ENCODE measurements at regions not wholly inside any gene's neighbourhood (a gene's known extent, or its start where the extent isn't known, plus 50 kb on each side); places are given as distances from the start of the nearest gene placed in this dataset.

GRCh38 chr14:44576356-44576755, 69.3 kb upstream of the FSCB start:
- Histone ChIP-seq H2AFZ (ENCODE audit: low read depth, low read length) (no peak overlapping the region), H3K9me3 (replicated peaks; ENCODE audit: control insufficient read depth, insufficient read depth, low read depth, low read length) (no peaks in the 10 kb centered on the region), H3K9me1 (ENCODE audit: control insufficient read depth, insufficient read depth, low read length) (no peaks in the 10 kb centered on the region), H3K4me1 (replicated peaks in 1 of 2; ENCODE audit: control insufficient read depth in 2 of 2, insufficient read depth in 2 of 2, low read length in 2 of 2) (no peaks in the 10 kb centered on the region), H4K20me1 (replicated peaks; ENCODE audit: control insufficient read depth, insufficient read depth, low read length) (no peaks in the 10 kb centered on the region), H3K4me3 (no peak overlapping the region), H3K27ac (ENCODE audit: extremely low read depth, low read depth, low read length) (no peak overlapping the region), H3K4me2 (ENCODE audit: insufficient read depth, low read length) (no peak overlapping the region), H3K79me2 (ENCODE audit: control insufficient read depth, insufficient read depth, low read length) (no peaks in the 10 kb centered on the region), H3K9ac (ENCODE audit: insufficient read depth in 1 of 2, low read depth in 2 of 2, low read length in 2 of 2) (no peak overlapping the region), H3K27me3 (ENCODE audit: control insufficient read depth in 2 of 2, insufficient read depth in 2 of 2, low read length in 2 of 2) (no peaks in the 10 kb centered on the region), H3K36me3 (ENCODE audit: control insufficient read depth, insufficient read depth, low read length) (no peaks in the 10 kb centered on the region)
- no peak for FAIRE-seq
- in situ Hi-C loops (cut with MboI), result no loop called here
- CTCF ChIA-PET (ENCODE audit: low intra/inter-chr PET ratio), result no interaction called here
- BruUV-seq (replicated peaks), result no TSS peak
- no peak for DNase-seq (ENCODE audit: extremely low read depth in 1 of 4, low spot score in 3 of 4)
- POLR2A ChIA-PET, result no interaction called here
- intact Hi-C loops (cut with micrococcal nuclease), result no loop called here
- no peak for ATAC-seq
- TF ChIP-seq THRAP3 (IDR thresholded peaks at IDR 0.05; ENCODE audit: borderline replicate concordance) (no peak), HDGF (IDR thresholded peaks at IDR 0.05) (no peak), CEBPG (CRISPR knock-in tag; IDR thresholded peaks at IDR 0.05) (no peak), CEBPG (tag; conservative IDR thresholded peaks at IDR 0.05 in 1 of 2, IDR thresholded peaks at IDR 0.05 in 1 of 2) (no peak), ZNF584 (CRISPR knock-in tag; IDR thresholded peaks at IDR 0.05; ENCODE audit: low read depth) (no peak), ZNF143 (CRISPR knock-in tag; IDR thresholded peaks at IDR 0.05) (no peak), EWSR1 (IDR thresholded peaks at IDR 0.05; ENCODE audit: borderline replicate concordance, low read depth, partially characterized antibody) (no peak), MCM7 (IDR thresholded peaks at IDR 0.05) (no peak), MLX (CRISPR knock-in tag; conservative IDR thresholded peaks at IDR 0.05) (no peak), TCF3 (CRISPR knock-in tag; IDR thresholded peaks at IDR 0.05) (no peak), NR0B1 (IDR thresholded peaks at IDR 0.05; ENCODE audit: partially characterized antibody) (no peak), ZNF436 (CRISPR knock-in tag; IDR thresholded peaks at IDR 0.05) (no peak), UBTF (IDR thresholded peaks at IDR 0.05; ENCODE audit: borderline replicate concordance in 1 of 2, low read depth in 2 of 2, low read length in 2 of 2) (no peak), RB1 (IDR thresholded peaks at IDR 0.05; ENCODE audit: low read depth) (no peak), HMBOX1 (IDR thresholded peaks at IDR 0.05) (no peak), SREBF2 (CRISPR knock-in tag; IDR thresholded peaks at IDR 0.05) (no peak), MTA2 (IDR thresholded peaks at IDR 0.05; ENCODE audit: low read depth) (no peak)

All from K562 (cell line).